ENCODE measurements at regions not wholly inside any gene's neighbourhood (a gene's known extent, or its start where the extent isn't known, plus 50 kb on each side); places are given as distances from the start of the nearest gene placed in this dataset.

DNA sequence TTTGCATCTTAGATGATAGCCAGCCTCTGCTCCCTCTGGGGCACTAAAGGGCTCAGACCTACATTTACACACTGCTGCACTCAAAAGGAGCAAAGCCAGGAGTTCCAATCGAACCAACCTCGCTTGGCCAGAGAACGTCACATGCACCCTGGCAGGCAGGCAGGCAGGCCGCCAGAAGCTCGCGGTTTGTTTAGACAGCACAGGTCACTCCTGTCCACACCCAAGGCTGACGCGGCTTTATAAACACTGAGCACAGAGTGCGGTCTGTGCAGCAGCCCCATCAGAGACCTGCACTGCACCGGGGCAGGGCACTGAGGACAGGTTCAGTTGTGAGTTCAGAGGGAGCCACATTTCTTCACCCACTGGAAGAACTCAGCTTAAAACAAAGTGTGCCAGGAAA lies 143.9 kb downstream of the BCOR start:
- DNase-seq (ENCODE audit: low read depth), result no peak

DNA sequence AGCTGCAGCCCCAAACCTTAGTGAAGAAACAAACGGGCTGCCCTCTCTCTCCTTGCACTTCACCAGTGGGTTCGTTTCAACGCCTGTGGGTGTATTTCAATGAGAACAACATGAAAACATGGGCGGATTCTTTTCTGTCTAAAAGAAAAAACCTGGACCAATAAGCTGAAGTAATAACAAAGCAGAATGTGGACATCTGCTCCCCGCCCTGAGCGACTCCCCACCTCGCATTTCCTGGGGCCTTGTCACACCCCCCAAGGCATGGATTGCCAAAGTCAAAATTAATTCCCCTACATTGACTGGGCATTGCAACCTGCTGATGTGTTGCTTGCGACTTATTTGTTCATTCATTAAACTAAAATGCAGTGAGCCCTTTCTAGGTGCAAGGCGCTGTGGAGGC lies 142.9 kb downstream of the BCOR start:
- DNase-seq (ENCODE audit: low read depth), result no peak

DNA sequence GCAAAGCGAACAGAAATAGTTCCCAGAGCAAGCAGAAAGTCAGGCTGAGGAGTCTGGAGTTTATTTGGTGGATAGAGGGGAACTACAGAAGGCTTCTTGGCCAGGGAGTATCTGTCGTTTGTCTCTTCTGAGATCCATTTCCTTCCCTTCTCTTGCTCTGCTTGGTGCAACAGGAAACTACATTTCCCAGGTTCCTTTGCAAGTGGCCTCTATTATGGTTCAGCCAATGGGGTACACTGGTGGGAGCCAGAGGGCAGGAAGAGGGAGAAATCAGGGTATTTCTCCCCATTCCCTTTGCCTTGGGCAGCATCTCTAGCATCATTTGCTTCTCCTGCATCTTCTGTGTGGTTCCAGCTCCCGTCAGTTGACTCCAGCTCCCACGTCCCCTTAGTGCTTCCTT lies 142.1 kb downstream of the BCOR start:
- no peak for DNase-seq (ENCODE audit: low read depth)

DNA sequence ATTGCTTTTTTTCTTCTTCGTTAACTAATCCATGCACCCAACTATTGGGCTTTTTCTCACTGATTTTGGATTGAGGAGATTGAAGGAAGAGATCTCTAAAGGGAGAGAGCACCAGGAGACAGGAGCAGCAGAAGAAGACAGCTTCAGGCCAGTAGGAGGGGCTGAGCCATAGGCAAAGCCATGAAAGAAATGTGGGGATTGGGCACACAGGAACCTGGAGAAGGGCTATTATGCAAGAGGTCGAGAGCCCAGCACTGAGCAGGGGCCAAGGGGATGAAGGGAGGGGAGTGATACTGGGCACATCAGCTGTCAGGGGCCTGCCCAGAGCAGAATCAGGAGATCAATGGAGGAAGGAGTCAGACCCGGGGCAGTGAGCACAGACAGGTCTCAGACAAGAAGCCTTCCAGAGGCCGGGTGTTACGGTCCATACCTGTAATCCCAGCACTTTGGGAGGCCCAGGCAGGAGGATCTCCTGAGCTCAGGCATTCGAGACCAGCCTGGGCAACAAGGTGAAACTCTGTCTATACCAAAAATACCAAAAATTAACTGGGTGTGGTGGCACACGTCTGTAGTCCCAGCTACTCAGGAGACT lies 140.9 kb downstream of the BCOR start:
- DNase-seq (ENCODE audit: low read depth), result no peak

DNA sequence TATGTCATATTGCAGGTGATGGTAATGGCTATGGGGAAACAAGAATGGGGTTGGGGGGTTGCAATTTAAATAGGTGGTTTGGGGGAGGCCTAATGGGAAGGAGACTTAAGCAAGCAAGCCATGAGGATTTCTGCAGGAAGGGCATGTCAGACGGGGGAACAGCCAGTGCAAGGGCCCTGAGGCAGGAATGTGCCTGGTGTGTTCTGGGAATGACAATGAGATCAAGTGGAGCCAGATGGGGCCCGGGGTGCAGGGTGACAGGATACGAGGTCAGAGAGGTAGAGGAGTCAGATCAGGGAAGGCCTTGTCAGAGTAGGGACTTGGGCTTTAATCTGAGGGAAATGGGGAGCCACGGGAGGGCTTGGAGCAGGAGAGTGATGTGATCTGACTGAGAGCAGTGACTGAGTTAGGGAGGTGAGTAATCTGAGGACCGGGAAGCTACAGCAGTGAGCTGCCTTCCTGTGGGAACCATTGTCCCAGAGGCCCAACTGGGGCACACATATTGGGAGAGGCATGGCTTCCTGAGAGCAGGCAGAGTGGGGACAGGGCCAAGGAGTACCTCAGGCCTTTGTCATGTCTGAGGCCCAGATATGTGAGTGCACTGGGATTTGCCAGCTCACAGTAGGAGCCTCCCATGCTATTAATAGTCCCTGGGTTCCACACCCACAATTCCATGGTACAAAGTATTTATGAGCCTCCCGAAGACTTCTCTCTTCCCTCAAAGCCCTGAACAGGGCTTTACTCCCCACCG lies 139.8 kb downstream of the BCOR start:
- no peak for DNase-seq (ENCODE audit: low read depth)

DNA sequence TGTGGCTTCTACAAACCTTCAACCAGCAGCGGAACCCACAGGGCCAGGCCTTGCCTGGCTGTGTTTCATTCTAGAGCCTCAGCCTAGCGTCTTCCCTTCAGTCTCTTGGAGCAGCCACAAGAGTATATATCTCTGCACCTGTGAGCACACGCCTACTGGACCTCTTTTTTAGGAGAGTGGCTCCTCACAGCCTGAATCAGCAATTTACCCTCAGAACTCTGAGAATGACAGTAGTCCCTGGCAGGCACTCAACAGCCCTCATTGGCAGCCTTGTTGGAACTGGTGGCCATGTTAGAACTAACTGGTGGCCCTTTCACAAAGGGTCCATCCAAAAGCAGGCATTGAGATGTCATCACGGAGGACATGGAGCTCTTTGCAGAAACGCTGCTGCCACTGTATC lies 138.9 kb downstream of the BCOR start:
- DNase-seq (ENCODE audit: low read depth), result no peak

DNA sequence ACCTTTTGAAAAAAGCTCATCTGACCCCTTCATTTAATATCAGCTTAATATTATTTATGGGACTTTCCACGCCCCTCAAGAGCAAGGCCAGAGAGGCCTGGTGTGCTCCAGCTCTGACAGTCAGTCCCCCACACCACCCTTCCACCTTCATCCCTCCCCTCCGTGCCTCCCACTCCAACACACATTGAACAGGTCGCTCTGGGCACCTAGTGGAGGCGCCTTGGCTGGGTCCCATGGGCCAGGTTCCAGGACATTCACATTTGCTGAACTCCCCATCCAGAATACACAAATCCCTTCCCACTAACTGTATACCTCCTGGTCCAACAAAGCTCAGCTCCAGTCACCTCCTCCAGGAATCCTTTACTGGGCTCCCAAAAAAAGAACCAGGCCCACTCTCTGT lies 137.5 kb downstream of the BCOR start:
- no peak for DNase-seq (ENCODE audit: low read depth)

DNA sequence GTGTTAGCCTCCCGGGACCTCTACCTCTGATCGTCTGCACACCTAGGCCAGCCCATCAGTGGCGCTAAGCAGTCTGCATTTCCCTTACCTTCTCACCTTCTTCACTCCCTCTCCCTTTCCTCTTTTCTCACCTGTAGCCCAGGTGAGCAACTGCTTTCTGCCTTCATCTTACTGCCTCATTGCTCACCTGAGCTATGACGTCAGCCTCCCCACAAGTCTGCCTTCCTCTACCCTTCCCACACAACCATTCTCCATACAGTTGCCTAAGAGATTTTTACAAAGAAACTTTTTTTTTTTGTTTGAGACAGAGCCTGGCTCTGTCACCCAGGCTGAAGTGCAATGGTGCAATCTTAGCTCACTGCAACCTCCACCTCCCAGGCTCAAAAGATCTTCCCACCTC lies 136.3 kb downstream of the BCOR start:
- DNase-seq (ENCODE audit: low read depth), result no peak

DNA sequence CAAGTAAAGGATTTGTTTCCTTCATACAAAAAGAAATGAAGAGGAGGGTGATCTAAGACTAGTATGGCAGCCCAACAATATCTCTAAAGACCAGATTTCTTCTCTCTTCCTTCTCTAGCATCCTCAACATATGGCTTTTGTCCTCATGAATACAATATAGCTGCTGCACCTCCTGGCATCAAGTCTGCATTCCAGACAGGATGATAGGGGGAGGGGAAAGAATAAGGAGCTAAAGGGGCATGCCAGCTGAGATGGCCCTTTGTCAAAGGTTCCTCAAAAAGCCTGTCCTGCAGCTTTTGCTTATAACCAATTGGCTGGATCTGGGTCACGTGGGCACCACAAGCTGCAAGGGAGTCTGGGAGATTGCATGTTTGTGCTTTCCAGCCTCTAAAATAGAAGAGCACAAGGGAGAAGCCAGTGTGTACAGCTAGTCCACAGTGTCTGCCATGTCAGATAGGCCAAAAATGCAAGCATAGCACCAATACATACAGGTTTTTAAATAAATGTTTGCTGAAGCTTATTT lies 132.6 kb downstream of the BCOR start:
- DNase-seq (ENCODE audit: low read depth), result no peak

DNA sequence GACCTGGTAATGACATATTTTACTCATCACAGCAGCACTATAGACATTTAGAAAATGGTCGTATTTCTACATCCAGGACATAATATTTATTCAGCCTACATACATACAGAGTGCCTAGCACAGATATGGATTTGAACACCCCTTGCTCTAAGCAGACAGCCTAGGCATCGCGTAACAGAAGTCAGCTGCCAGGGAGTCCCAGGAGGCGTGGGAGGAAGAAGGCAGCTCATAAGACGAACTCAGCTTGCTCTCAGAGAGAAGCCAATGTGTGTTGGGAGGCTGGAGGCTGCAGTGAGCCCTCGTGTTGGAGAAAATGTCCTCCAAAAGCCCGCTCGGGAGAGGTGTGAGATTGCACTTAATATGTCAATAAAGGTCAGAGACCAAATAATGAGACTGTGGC lies 131.6 kb downstream of the BCOR start:
- no peak for DNase-seq (ENCODE audit: low read depth)

DNA sequence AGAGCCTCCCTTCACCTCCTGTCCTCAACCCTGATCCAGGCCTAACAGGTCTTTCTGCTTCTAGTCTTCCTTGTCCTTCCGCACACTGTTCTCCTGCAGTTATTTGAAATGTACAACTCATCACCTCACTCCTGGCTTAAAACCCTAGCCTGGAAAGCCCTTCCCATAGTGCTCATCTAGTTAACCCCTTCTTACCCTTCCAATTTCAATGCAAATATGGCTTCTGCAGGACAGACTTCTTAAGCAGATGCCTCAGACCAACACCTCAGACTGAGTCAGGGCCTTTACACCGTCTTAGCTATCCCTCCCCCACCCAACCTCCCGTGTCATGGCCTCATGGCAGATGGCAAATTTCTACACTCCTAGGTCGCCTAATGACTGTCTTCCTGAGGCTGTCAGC lies 130.4 kb downstream of the BCOR start:
- DNase-seq (ENCODE audit: low read depth), result no peak

DNA sequence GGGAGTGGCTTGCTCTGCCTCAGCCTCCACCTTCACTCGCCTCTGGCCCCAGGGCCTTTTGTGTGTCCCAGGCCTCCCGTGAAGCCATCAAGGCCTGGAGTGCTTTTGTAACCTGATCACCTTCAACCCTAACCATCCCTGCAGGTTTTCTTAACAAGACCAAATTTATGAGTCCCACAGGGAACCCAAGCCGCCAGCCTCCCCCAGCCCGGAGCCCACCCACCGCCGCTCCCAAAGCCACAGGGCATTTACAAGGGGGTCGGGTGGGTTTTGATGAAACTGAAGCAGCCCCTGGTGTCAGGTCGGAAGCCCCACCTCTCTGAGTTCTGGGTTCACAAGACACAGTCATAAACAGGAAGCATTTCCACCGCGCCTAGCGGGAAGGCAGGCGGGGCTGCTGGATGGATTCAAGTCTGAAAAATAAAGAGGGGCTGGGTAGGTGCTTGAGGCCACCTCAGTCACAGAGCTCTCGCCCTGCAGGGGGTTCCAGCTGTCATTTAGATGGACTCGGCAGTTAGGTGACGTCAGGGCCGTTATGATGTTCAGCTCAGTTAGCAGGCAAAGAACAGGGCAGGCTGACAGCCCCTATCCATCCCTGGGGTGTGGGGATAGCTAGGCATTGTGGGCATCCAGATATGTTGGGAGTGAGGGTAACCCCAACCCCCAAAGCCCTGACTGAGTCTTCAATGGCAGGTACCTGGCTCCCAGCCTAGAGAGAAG lies 128.5 kb downstream of the BCOR start:
- no peak for DNase-seq (ENCODE audit: low read depth)

DNA sequence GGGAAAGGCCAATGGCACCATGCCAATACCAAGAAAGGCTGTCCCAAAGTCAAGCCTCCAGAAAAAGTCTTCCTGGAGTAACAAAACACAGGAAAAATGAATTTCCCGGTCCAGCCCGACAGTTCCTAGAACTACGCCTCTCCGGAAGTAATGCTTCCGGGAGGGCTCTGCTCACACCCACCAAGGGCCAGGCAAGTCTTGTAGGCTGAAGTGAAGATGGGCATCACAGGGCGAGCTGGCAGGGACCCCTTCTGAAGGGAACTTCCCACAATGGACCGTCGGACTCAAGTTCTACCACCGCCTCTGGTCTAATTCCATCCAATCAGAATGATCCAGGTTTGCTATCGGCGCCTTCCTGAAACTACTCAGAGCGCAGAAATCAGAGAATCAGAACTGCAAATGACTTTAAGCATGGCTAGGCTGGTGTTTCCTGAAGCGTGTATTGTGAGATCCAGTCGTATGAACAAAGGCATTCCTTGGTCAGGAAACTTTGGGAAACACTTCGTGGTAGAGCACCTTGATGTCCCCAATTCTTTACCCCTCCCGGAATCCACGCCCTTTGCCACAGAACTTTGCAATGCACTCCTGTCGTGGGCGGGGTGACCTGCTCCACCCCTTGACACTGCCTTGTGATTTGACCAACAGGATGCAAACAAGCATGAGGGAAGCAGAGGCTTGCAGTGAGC lies 127.8 kb downstream of the BCOR start:
- DNase-seq (ENCODE audit: low read depth), result no peak

DNA sequence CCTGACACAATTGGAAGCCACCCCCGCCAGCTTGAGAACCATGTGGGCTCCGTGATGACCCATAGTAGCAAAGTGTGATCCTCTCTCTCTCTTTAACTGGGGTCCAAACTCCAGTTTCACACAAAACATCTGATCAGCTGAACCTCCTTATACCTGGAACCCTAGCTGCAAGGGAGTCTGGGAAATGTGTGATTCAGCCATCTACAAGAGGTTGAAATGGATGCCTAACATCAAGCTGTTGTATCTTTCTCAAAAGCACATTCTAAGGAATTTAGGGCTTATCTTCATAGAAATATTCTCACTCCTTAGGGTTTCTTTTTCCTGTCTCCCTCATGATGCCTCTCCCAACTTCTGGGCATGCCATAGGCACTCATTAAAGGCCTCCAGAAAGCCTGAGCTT lies 126.0 kb downstream of the BCOR start:
- no peak for DNase-seq (ENCODE audit: low read depth)

DNA sequence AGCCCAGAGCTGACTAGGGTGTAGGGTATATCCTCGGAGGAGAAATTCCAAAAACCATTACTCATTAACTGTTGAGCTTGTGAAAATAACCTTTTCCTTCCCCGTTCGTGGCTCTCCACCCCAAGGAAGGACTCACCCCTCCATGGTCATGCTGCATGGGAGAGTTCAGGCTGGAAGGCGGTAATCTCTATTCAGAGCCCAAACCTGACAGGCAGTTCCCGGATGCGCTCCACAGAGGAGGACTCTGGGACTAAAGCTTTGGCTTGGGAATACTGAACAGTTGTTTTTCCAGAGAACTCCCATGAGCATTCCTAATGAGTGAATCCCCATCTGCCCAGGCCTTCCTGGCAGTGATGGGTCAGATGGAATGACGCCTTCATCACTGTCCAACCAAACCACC lies 125.4 kb downstream of the BCOR start:
- no peak for DNase-seq (ENCODE audit: low read depth)

DNA sequence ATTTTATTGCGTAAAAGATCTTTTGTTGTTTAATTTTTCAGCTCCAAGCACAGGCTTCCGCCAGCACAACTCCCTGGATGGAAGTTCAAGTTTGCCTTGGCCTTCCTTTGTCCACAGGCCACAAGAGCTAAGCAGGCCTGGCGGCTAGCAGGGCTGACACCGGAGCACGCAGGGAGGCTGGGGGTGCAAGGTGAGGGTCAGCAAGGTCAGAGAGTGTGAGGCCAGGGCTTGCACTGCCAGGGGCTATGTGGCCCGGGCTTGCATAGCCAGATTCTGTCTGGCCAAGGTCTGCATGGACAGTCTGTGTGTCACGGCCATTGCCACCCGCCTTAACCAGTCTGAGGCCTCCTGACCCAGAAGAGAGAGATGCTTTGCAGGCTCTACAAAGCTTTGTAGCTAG lies 123.9 kb downstream of the BCOR start:
- DNase-seq (ENCODE audit: low read depth), result no peak

DNA sequence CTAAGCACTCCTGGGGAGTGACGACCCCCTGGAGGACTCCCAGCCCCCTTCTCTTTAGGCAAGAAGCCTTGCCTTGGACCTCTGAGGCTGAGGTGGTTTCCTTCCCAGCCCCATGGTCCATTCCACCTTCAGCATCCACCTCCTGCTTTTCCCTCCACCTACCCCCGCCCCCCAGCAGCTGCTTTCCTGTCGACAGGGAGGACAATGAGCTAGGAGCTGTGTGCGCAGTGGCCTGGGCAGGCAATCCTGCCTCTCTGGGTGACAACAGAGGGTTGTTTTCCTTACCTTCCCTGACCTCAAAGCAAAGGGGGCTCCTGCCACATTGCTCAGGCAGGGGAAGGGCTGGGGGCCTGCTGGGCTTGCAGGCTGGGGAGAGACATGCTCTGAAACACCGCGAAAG lies 123.5 kb downstream of the BCOR start:
- DNase-seq (ENCODE audit: low read depth), result no peak

DNA sequence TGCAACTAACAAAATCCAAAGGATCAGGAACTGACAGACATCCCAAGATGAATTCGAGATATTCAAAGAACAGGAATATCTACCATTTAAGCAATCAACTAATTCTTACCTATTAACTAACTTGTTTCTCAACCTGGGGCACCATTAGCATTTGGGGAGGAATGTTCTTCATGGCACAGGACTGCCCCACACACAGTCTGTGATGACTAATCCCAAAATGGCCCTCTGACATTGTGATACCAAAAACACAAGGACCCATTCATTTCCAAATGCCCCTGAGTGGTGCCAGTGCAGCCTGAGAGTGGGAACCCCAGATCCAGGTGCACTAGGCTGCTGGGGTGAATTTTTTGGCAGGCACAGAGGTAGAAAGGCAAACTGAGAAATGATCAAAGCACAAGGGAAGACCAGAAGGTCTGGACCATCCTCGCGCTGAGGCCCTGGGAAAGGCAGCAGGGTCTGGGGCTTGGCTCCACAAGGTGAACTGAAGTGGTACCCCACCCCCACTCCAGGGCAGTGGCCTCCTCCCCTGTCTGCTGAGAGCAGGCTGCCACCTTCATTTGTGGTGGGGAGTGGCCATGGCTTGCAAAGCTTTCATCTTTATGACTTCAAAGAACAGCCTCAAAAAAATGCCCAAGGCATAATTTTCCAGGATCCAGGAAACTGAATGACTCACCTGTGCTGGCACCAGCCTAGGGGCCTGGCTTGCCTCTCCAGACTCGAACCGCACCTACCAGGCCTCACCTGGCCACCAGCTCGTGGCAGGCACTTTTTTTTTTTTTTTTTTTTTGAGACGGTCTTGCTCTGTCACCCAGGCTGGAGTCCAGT lies 122.4 kb downstream of the BCOR start:
- no peak for DNase-seq (ENCODE audit: low read depth)

DNA sequence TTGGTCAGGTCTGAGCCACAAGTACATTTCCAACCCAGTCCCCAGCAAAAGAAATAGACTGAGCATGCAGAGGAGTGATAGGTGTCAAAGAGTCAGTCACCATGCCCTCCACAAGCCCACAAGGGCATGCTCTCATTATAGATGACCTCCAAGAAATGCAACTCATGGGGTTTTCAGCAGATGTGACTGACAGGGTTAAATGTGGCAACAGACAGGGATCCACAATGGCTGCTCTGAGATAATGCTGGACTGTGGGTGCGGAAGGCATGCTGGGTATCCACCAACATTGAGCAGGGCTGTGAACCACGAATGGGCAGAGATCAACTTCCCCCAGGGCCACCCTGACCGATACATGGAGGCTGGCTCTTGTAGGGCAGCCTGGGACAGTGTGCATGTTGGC lies 115.8 kb downstream of the BCOR start:
- no peak for DNase-seq (ENCODE audit: low read depth)

DNA sequence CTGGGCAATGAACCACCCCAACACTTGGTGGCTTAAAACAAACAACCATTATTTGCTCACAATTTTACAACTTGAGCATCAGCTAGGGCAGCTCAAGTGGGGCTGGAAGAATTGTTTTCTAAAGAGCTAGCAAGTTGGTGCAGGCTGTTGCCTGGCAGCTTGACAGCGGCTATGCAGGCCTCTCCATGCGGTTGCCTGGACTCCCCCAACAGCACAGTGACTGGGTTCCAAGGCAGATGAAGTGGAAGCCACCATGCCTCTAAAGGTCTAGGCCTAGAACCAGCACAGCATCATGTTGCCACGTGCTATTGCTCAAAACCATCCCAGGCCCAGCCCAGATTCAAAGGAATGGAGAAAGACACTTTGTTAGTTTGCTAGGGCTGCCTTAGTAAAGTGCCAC lies 114.8 kb downstream of the BCOR start:
- DNase-seq (ENCODE audit: low read depth), result no peak

DNA sequence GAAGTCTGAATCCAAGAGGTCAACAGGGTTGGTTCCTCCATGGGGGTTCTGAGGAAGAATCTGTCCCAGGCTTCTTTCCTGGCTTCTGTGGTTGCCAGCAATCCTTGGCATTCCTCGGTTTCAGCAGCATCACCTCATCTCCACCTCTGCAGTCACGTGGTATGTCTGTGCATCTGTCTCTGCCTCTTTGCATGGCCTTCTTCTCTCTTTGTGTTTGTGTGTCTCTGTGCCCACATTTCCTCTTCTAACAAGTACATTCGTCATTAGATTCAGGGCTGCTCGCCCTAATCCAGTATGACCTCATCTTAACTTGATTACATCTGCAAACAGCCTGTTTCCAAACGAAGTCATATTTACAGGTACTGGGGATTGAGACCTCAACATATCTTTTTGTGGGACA lies 114.0 kb downstream of the BCOR start:
- DNase-seq (ENCODE audit: low read depth), result no peak
